Gastroesophageal sphincter (tissue), 3 donors: ENCODE measurements at regions not wholly inside any gene's neighbourhood (a gene's known extent, or its start where the extent isn't known, plus 50 kb on each side); places are given as distances from the start of the nearest gene placed in this dataset.

ENCODE experiments used
- CTCF ChIP-seq, 4 experiments: fragments of 200-600 bp in 2 of 4; fragments of 450-650 bp in 2 of 4; sonication (generic) in 1 of 4; IDR thresholded peaks; one replicate each; pipeline ENCODE4 v1.5.1; 2017 to 2019; ENCODE audit warnings: antibody characterized with exemption in 4 of 4, mild to moderate bottlenecking in 2 of 4, moderate library complexity in 2 of 4
- POLR2AphosphoS5 ChIP-seq: sonication (generic); formaldehyde crosslinking; IDR thresholded peaks from one replicate; pipeline ENCODE4 v1.6.1; 2017; ENCODE audit warnings: antibody characterized with exemption

- TF ChIP-seq CTCF (IDR thresholded peaks at IDR 0.05) (no peak), POLR2AphosphoS5 (no peak)
Measured at GRCh38 chr6:40968620-40969164, 70.3 kb downstream of the UNC5CL start.
